ENCODE measurements at regions not wholly inside any gene's neighbourhood (a gene's known extent, or its start where the extent isn't known, plus 50 kb on each side); places are given as distances from the start of the nearest gene placed in this dataset.

DNA sequence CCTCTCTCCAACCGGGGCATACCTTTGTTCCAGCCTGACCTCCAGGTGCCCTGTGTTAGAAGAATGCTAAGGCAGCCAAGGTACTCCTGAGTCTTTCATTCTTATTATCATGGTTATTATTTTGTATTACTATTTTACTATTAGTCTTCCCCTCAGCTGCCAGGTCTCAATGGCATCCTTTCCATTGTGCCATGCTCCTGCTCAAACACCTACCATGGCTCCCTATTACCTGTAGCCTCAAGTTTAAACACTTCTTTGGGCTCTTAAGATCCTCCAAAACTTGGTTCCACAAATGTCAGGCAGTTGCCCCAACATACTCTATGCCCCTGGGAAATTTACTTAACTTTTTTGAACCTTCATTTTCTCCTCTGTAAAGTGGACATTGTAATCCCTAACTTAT, 130.4 kb downstream of the CHST1 start:
- Mint-ChIP-seq H3K36me3 (ENCODE audit: low read depth) (no peaks in the 10 kb centered on the region), H3K27ac (no peak overlapping the region), H3K9me3 (no peaks in the 10 kb centered on the region), H3K4me3 (no peak overlapping the region), H3K4me1 (no peaks in the 10 kb centered on the region), H3K27me3 (ENCODE audit: insufficient read depth, low read depth, poor library complexity) (peaks cover 14% of the 10 kb centered on the region)
- no peaks in the 10 kb centered on the region for H3F3A ChIP-seq (replicated peaks; ENCODE audit: low read depth)
- H3K4me3 ChIP-seq: no peak overlapping the region
- H4K20me1 ChIP-seq (replicated peaks; ENCODE audit: insufficient read depth): no peaks in the 10 kb centered on the region
- no peak overlapping the region for H3K4me2 ChIP-seq
- no peaks in the 10 kb centered on the region for H3K36me3 ChIP-seq (ENCODE audit: insufficient read depth)
- H3K79me2 ChIP-seq (replicated peaks; ENCODE audit: insufficient read depth): no peaks in the 10 kb centered on the region
- TF ChIP-seq, protein P1, sequence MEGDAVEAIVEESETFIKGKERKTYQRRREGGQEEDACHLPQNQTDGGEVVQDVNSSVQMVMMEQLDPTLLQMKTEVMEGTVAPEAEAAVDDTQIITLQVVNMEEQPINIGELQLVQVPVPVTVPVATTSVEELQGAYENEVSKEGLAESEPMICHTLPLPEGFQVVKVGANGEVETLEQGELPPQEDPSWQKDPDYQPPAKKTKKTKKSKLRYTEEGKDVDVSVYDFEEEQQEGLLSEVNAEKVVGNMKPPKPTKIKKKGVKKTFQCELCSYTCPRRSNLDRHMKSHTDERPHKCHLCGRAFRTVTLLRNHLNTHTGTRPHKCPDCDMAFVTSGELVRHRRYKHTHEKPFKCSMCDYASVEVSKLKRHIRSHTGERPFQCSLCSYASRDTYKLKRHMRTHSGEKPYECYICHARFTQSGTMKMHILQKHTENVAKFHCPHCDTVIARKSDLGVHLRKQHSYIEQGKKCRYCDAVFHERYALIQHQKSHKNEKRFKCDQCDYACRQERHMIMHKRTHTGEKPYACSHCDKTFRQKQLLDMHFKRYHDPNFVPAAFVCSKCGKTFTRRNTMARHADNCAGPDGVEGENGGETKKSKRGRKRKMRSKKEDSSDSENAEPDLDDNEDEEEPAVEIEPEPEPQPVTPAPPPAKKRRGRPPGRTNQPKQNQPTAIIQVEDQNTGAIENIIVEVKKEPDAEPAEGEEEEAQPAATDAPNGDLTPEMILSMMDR (conservative IDR thresholded peaks at IDR 0.05; ENCODE audit: low read depth in 2 of 2): no peak
- no peak for TF ChIP-seq POLR2AphosphoS5 (IDR thresholded peaks at IDR 0.05; ENCODE audit: low read depth)
- TF ChIP-seq, protein P2, sequence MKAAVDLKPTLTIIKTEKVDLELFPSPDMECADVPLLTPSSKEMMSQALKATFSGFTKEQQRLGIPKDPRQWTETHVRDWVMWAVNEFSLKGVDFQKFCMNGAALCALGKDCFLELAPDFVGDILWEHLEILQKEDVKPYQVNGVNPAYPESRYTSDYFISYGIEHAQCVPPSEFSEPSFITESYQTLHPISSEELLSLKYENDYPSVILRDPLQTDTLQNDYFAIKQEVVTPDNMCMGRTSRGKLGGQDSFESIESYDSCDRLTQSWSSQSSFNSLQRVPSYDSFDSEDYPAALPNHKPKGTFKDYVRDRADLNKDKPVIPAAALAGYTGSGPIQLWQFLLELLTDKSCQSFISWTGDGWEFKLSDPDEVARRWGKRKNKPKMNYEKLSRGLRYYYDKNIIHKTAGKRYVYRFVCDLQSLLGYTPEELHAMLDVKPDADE (IDR thresholded peaks at IDR 0.05): no peak
- no peak for TF ChIP-seq JUNB (IDR thresholded peaks at IDR 0.05; ENCODE audit: unreplicated experiment)
- TF ChIP-seq, protein P3, sequence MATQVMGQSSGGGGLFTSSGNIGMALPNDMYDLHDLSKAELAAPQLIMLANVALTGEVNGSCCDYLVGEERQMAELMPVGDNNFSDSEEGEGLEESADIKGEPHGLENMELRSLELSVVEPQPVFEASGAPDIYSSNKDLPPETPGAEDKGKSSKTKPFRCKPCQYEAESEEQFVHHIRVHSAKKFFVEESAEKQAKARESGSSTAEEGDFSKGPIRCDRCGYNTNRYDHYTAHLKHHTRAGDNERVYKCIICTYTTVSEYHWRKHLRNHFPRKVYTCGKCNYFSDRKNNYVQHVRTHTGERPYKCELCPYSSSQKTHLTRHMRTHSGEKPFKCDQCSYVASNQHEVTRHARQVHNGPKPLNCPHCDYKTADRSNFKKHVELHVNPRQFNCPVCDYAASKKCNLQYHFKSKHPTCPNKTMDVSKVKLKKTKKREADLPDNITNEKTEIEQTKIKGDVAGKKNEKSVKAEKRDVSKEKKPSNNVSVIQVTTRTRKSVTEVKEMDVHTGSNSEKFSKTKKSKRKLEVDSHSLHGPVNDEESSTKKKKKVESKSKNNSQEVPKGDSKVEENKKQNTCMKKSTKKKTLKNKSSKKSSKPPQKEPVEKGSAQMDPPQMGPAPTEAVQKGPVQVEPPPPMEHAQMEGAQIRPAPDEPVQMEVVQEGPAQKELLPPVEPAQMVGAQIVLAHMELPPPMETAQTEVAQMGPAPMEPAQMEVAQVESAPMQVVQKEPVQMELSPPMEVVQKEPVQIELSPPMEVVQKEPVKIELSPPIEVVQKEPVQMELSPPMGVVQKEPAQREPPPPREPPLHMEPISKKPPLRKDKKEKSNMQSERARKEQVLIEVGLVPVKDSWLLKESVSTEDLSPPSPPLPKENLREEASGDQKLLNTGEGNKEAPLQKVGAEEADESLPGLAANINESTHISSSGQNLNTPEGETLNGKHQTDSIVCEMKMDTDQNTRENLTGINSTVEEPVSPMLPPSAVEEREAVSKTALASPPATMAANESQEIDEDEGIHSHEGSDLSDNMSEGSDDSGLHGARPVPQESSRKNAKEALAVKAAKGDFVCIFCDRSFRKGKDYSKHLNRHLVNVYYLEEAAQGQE (IDR thresholded peaks at IDR 0.05; ENCODE audit: unreplicated experiment): no peak
- TF ChIP-seq EZH2phosphoT487 (IDR thresholded peaks at IDR 0.05; ENCODE audit: unreplicated experiment): no peak
- no peak for TF ChIP-seq ZNF114 (CRISPR knock-in tag; IDR thresholded peaks at IDR 0.05)
- no peak for TF ChIP-seq CREB1 (CRISPR knock-in tag; IDR thresholded peaks at IDR 0.05; ENCODE audit: low read depth)
- no peak for TF ChIP-seq NANOG (IDR thresholded peaks at IDR 0.05; ENCODE audit: borderline replicate concordance)
- TF ChIP-seq STAT1 (IDR thresholded peaks at IDR 0.05; ENCODE audit: unreplicated experiment): no peak
- H3K27ac ChIP-seq (ENCODE audit: low read depth): no peak overlapping the region
- no peaks in the 10 kb centered on the region for H3K4me1 ChIP-seq (ENCODE audit: insufficient read depth)
- no peaks in the 10 kb centered on the region for H3K27me3 ChIP-seq (ENCODE audit: insufficient read depth)
- ATAC-seq: no peak
- no peak overlapping the region for H2AFZ ChIP-seq
- no peak for DNase-seq (ENCODE audit: low spot score)
- H3K9me2 ChIP-seq (ENCODE audit: insufficient read depth): no peaks in the 10 kb centered on the region

DNA sequence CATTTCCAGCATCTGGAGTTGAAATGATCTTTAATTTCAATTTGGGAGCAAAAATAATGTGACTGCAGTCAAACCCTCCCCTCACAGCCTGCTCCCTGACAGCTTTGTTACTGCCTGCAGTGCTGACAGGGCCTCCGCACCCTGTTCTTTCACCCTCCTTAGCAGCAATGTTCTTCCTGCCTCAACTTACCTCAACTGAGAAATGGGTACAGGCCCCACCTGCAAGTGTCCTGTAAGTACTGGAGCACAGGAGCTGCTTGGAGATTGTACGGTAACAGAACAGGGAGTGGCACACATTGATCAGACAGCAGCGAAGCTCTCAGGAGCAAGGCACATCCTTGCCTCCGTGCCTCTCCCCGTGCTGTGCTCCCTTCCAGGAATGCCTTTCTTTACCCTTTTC, 131.3 kb downstream of the CHST1 start:
- ATAC-seq: no peak
- Histone ChIP-seq H3K9me2 (ENCODE audit: insufficient read depth) (no peaks in the 10 kb centered on the region), H3K79me2 (replicated peaks; ENCODE audit: insufficient read depth) (no peaks in the 10 kb centered on the region), H3K36me3 (ENCODE audit: insufficient read depth) (no peaks in the 10 kb centered on the region), H2AFZ (no peak overlapping the region), H3F3A (replicated peaks; ENCODE audit: low read depth) (no peaks in the 10 kb centered on the region), H3K27me3 (ENCODE audit: insufficient read depth) (no peaks in the 10 kb centered on the region), H3K27ac (ENCODE audit: low read depth) (no peak overlapping the region), H3K4me3 (no peak overlapping the region), H3K4me2 (no peak overlapping the region), H3K4me1 (ENCODE audit: insufficient read depth) (no peaks in the 10 kb centered on the region), H4K20me1 (replicated peaks; ENCODE audit: insufficient read depth) (no peaks in the 10 kb centered on the region)
- H3K27me3 Mint-ChIP-seq (ENCODE audit: insufficient read depth, low read depth, poor library complexity): peaks cover 14% of the 10 kb centered on the region
- no peak overlapping the region for H3K27ac Mint-ChIP-seq
- no peaks in the 10 kb centered on the region for H3K4me1 Mint-ChIP-seq
- no peaks in the 10 kb centered on the region for H3K36me3 Mint-ChIP-seq (ENCODE audit: low read depth)
- no peak for DNase-seq (ENCODE audit: low spot score)
- H3K4me3 Mint-ChIP-seq: no peak overlapping the region
- no peaks in the 10 kb centered on the region for H3K9me3 Mint-ChIP-seq
- TF ChIP-seq, protein P2 (IDR thresholded peaks at IDR 0.05): no peak
- no peak for TF ChIP-seq ZNF114 (CRISPR knock-in tag; IDR thresholded peaks at IDR 0.05)
- TF ChIP-seq ZNF331 (CRISPR knock-in tag; IDR thresholded peaks at IDR 0.05; ENCODE audit: low read depth): no peak
- no peak for TF ChIP-seq POLR2AphosphoS5 (IDR thresholded peaks at IDR 0.05; ENCODE audit: low read depth)
- no peak for TF ChIP-seq EZH2 (IDR thresholded peaks at IDR 0.05; ENCODE audit: low read depth, unreplicated experiment)
- TF ChIP-seq, protein P3 (IDR thresholded peaks at IDR 0.05; ENCODE audit: unreplicated experiment): no peak
- no peak for TF ChIP-seq NANOG (IDR thresholded peaks at IDR 0.05; ENCODE audit: borderline replicate concordance)
- no peak for TF ChIP-seq CREB1 (CRISPR knock-in tag; IDR thresholded peaks at IDR 0.05; ENCODE audit: low read depth)
- TF ChIP-seq STAT1 (IDR thresholded peaks at IDR 0.05; ENCODE audit: unreplicated experiment): no peak
- TF ChIP-seq JUNB (IDR thresholded peaks at IDR 0.05; ENCODE audit: unreplicated experiment): no peak

Measured in GM23338 (cell line).